ENCODE measurements at regions not wholly inside any gene's neighbourhood (a gene's known extent, or its start where the extent isn't known, plus 50 kb on each side); places are given as distances from the start of the nearest gene placed in this dataset.

DNA sequence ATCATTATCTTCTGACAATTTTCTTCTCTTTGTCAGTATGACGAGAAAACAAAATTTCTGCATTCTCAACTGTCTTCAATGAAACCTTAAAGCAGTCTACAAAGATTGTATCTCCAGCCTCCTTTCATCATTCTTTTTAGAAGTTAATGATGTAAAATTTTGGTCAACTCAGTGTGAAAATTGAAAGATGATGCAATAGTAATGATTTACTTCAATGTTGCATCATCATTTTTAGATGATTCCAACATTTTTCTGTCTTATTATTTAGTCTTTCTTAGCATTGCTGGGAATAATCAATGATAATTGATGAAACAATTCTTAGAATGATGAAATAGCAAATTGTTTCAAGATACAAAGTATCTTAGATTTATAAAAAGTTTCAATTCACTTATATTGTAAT is 372.7 kb downstream of the C4orf33 start:
- H3K4me3 ChIP-seq (replicated peaks in 1 of 4; ENCODE audit: control extremely low read depth in 1 of 4, insufficient read depth in 1 of 4, low read depth in 3 of 4, low read length in 4 of 4), result no peak overlapping the region
- H4K20me1 ChIP-seq (ENCODE audit: control insufficient read depth, extremely low read depth, insufficient read depth, low read length), result no peaks in the 10 kb centered on the region
- no peaks in the 10 kb centered on the region for H3K9me3 ChIP-seq (ENCODE audit: control insufficient read depth, insufficient read depth, low read depth, low read length)
- H3K36me3 ChIP-seq (ENCODE audit: control insufficient read depth, insufficient read depth, low read length), result no peaks in the 10 kb centered on the region
- no peak overlapping the region for H3K4me2 ChIP-seq (ENCODE audit: extremely low read depth, insufficient read depth, low read length)
- no peak overlapping the region for H2AFZ ChIP-seq (ENCODE audit: low read length)
- H3K4me1 ChIP-seq (ENCODE audit: control insufficient read depth, extremely low read depth, insufficient read depth, low read length), result no peaks in the 10 kb centered on the region
- TF ChIP-seq, protein P1, sequence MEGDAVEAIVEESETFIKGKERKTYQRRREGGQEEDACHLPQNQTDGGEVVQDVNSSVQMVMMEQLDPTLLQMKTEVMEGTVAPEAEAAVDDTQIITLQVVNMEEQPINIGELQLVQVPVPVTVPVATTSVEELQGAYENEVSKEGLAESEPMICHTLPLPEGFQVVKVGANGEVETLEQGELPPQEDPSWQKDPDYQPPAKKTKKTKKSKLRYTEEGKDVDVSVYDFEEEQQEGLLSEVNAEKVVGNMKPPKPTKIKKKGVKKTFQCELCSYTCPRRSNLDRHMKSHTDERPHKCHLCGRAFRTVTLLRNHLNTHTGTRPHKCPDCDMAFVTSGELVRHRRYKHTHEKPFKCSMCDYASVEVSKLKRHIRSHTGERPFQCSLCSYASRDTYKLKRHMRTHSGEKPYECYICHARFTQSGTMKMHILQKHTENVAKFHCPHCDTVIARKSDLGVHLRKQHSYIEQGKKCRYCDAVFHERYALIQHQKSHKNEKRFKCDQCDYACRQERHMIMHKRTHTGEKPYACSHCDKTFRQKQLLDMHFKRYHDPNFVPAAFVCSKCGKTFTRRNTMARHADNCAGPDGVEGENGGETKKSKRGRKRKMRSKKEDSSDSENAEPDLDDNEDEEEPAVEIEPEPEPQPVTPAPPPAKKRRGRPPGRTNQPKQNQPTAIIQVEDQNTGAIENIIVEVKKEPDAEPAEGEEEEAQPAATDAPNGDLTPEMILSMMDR (conservative IDR thresholded peaks at IDR 0.05 in 1 of 2, IDR thresholded peaks at IDR 0.05 in 1 of 2; ENCODE audit: low read depth in 1 of 2, low read length in 2 of 2), result no peak
- TF ChIP-seq EZH2 (IDR thresholded peaks at IDR 0.05; ENCODE audit: low read length, missing control alignments), result no peak
- no peak overlapping the region for H3K9ac ChIP-seq (ENCODE audit: insufficient read depth, low read length)
- H3K79me2 ChIP-seq (ENCODE audit: control insufficient read depth, insufficient read depth, low read length), result no peaks in the 10 kb centered on the region
- DNase-seq (ENCODE audit: low read depth in 2 of 2), result no peak
- H3K27me3 ChIP-seq (ENCODE audit: control insufficient read depth, insufficient read depth, low read length), result no peaks in the 10 kb centered on the region
- H3K27ac ChIP-seq (ENCODE audit: insufficient read depth, low read length), result no peak overlapping the region

- TF ChIP-seq EZH2 (IDR thresholded peaks at IDR 0.05; ENCODE audit: low read length, missing control alignments), result no peak
- TF ChIP-seq, protein P1 (conservative IDR thresholded peaks at IDR 0.05 in 1 of 2, IDR thresholded peaks at IDR 0.05 in 1 of 2; ENCODE audit: low read depth in 1 of 2, low read length in 2 of 2), result no peak
- Histone ChIP-seq H3K36me3 (ENCODE audit: control insufficient read depth, insufficient read depth, low read length) (no peaks in the 10 kb centered on the region), H3K9me3 (ENCODE audit: control insufficient read depth, insufficient read depth, low read depth, low read length) (no peaks in the 10 kb centered on the region), H4K20me1 (ENCODE audit: control insufficient read depth, extremely low read depth, insufficient read depth, low read length) (no peaks in the 10 kb centered on the region), H3K79me2 (ENCODE audit: control insufficient read depth, insufficient read depth, low read length) (no peaks in the 10 kb centered on the region), H3K4me3 (replicated peaks in 1 of 4; ENCODE audit: control extremely low read depth in 1 of 4, insufficient read depth in 1 of 4, low read depth in 3 of 4, low read length in 4 of 4) (no peak overlapping the region), H3K4me2 (ENCODE audit: extremely low read depth, insufficient read depth, low read length) (no peak overlapping the region), H3K27me3 (ENCODE audit: control insufficient read depth, insufficient read depth, low read length) (no peaks in the 10 kb centered on the region), H3K4me1 (ENCODE audit: control insufficient read depth, extremely low read depth, insufficient read depth, low read length) (no peaks in the 10 kb centered on the region), H2AFZ (ENCODE audit: low read length) (no peak overlapping the region), H3K27ac (ENCODE audit: insufficient read depth, low read length) (no peak overlapping the region), H3K9ac (ENCODE audit: insufficient read depth, low read length) (no peak overlapping the region)
- no peak for DNase-seq (ENCODE audit: low read depth in 2 of 2)
Observed at GRCh38 chr4:129474698-129475097, 378.7 kb downstream of the C4orf33 start.

DNA sequence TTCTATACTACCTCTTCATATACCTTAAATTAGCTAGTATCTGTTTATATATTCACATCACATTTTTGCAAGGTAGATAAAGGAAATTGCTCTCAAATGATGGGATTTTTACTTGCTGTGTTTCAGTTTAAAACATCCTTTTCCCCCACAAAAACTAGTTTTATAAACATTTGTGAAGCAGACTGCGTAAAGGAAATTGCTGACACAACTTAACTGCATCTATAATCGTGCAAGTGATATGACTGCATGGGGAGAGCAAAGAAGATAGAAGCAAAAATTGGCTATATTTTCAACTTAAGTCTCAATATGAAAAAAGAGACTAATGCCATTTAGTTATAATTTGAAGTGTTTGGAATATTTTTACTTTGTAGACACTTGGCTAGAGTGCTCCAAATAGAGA is 385.2 kb downstream of the C4orf33 start:
- TF ChIP-seq, protein P1 (conservative IDR thresholded peaks at IDR 0.05 in 1 of 2, IDR thresholded peaks at IDR 0.05 in 1 of 2; ENCODE audit: low read depth in 1 of 2, low read length in 2 of 2), result no peak
- TF ChIP-seq EZH2 (IDR thresholded peaks at IDR 0.05; ENCODE audit: low read length, missing control alignments), result no peak
- no peak overlapping the region for H2AFZ ChIP-seq (ENCODE audit: low read length)
- no peak overlapping the region for H3K4me3 ChIP-seq (replicated peaks in 1 of 4; ENCODE audit: control extremely low read depth in 1 of 4, insufficient read depth in 1 of 4, low read depth in 3 of 4, low read length in 4 of 4)
- no peaks in the 10 kb centered on the region for H3K27me3 ChIP-seq (ENCODE audit: control insufficient read depth, insufficient read depth, low read length)
- no peak overlapping the region for H3K4me2 ChIP-seq (ENCODE audit: extremely low read depth, insufficient read depth, low read length)
- H3K79me2 ChIP-seq (ENCODE audit: control insufficient read depth, insufficient read depth, low read length), result no peaks in the 10 kb centered on the region
- H3K4me1 ChIP-seq (ENCODE audit: control insufficient read depth, extremely low read depth, insufficient read depth, low read length), result no peaks in the 10 kb centered on the region
- H3K9ac ChIP-seq (ENCODE audit: insufficient read depth, low read length), result no peak overlapping the region
- DNase-seq (ENCODE audit: low read depth in 2 of 2), result no peak
- H3K36me3 ChIP-seq (ENCODE audit: control insufficient read depth, insufficient read depth, low read length), result no peaks in the 10 kb centered on the region
- H3K27ac ChIP-seq (ENCODE audit: insufficient read depth, low read length), result no peak overlapping the region
- no peaks in the 10 kb centered on the region for H3K9me3 ChIP-seq (ENCODE audit: control insufficient read depth, insufficient read depth, low read depth, low read length)
- no peaks in the 10 kb centered on the region for H4K20me1 ChIP-seq (ENCODE audit: control insufficient read depth, extremely low read depth, insufficient read depth, low read length)

Data from fibroblast of lung (primary cell).